Endodermal cell (in vitro differentiated cells): ENCODE measurements at regions not wholly inside any gene's neighbourhood (a gene's known extent, or its start where the extent isn't known, plus 50 kb on each side); places are given as distances from the start of the nearest gene placed in this dataset.

Experiments used
- DNase-seq: peaks from one replicate; pipeline ENCODE4 v3.0.0-alpha.2; 2017
- H3K27ac ChIP-seq: 2 replicates; pipeline ENCODE4 v1.5.1; 2013; ENCODE audit warnings: mild to moderate bottlenecking, low read depth, low read length, moderate library complexity
- H3K27me3 ChIP-seq: 2 replicates; pipeline ENCODE4 v1.6.1; 2013; ENCODE audit warnings: mild to moderate bottlenecking, low read length, moderate library complexity; ENCODE audit not compliant: insufficient read depth, control insufficient read depth, poor library complexity, severe bottlenecking
- H3K36me3 ChIP-seq: 2 replicates; pipeline ENCODE4 v1.7.0; 2013; ENCODE audit warnings: mild to moderate bottlenecking, low read length, moderate library complexity; ENCODE audit not compliant: control insufficient read depth, insufficient read depth
- H3K4me1 ChIP-seq: one replicate; pipeline ENCODE4 v1.7.0; 2013; ENCODE audit warnings: low read length; ENCODE audit not compliant: control insufficient read depth, insufficient read depth
- H3K4me3 ChIP-seq: 2 replicates; pipeline ENCODE4 v1.5.1; 2013; ENCODE audit warnings: mild to moderate bottlenecking, low read length, moderate library complexity
- H3K9ac ChIP-seq: 2 replicates; pipeline ENCODE4 v1.6.1; 2013; ENCODE audit warnings: mild to moderate bottlenecking, low read length, moderate library complexity; ENCODE audit not compliant: poor library complexity, severe bottlenecking; ENCODE audit errors: extremely low read depth
- H3K9me3 ChIP-seq: 2 replicates; pipeline ENCODE4 v1.6.1; 2013; ENCODE audit warnings: mild to moderate bottlenecking, low read length, moderate library complexity; ENCODE audit not compliant: control insufficient read depth
- H3K27ac Mint-ChIP-seq: 2 replicates; pipeline ENCODE4 v1.8.0; 2020; ENCODE audit warnings: mixed read lengths
- H3K27me3 Mint-ChIP-seq: 2 replicates; pipeline ENCODE4 v1.8.0; 2021; ENCODE audit warnings: mild to moderate bottlenecking, mixed read lengths; ENCODE audit not compliant: insufficient read depth
- H3K36me3 Mint-ChIP-seq: 2 replicates; pipeline ENCODE4 v1.8.0; 2020; ENCODE audit warnings: low read depth, mixed read lengths
- H3K4me1 Mint-ChIP-seq: 2 replicates; pipeline ENCODE4 v1.8.0; 2020; ENCODE audit warnings: mixed read lengths
- H3K4me3 Mint-ChIP-seq: 2 replicates; pipeline ENCODE4 v1.8.0; 2020; ENCODE audit warnings: mild to moderate bottlenecking, moderate library complexity, mixed read lengths
- H3K9me3 Mint-ChIP-seq: 2 replicates; pipeline ENCODE4 v1.8.0; 2020; ENCODE audit warnings: mild to moderate bottlenecking, mixed read lengths
- CTCF ChIP-seq: fragments of 200-600 bp; sonication (generic); conservative IDR thresholded peaks from 2 replicates; pipeline ENCODE4 v1.5.0; 2021; ENCODE audit warnings: antibody characterized with exemption, mild to moderate bottlenecking
- WGBS, 2 experiments: methylation state at CpG; one replicate each; pipeline versions ENCODE4 v1.1.5 to v1.1.7; 2013; ENCODE audit warnings: missing lambda C conversion rate in 2 of 2, mixed read lengths in 1 of 2; ENCODE audit not compliant: insufficient coverage in 1 of 2, insufficient read length in 1 of 2; 5-methylcytosine and 5-hydroxymethylcytosine counted together

GRCh38 chrX:81054904-81055303, 146.8 kb downstream of the HMGN5 start:
- no peaks in the 10 kb centered on the region for H3K36me3 Mint-ChIP-seq
- H3K27ac Mint-ChIP-seq = no peak overlapping the region
- H3K36me3 ChIP-seq = no peaks in the 10 kb centered on the region
- no peaks in the 10 kb centered on the region for H3K4me1 ChIP-seq
- H3K9ac ChIP-seq = no peak overlapping the region
- no peaks in the 10 kb centered on the region for H3K4me1 Mint-ChIP-seq
- no peak overlapping the region for H3K4me3 ChIP-seq
- TF ChIP-seq CTCF = no peak
- peaks cover 71% of the 10 kb centered on the region for H3K9me3 Mint-ChIP-seq
- H3K27me3 ChIP-seq = no peaks in the 10 kb centered on the region
- H3K27me3 Mint-ChIP-seq = no peaks in the 10 kb centered on the region
- no peak overlapping the region for H3K4me3 Mint-ChIP-seq
- DNase-seq = no peak
- 90% methylated on average over 3 of the region's 3 CpGs; no CpG with 5 or more reads in 1 of the 2 experiments for WGBS, 2 experiments
- no peak overlapping the region for H3K27ac ChIP-seq
- no peaks in the 10 kb centered on the region for H3K9me3 ChIP-seq

GRCh38 chrX:81021478-81021877, 180.2 kb downstream of the HMGN5 start:
- no peak for TF ChIP-seq CTCF
- WGBS, 2 experiments = 83 to 87% methylated on average over 1 of the region's 1 CpG
- no peak for DNase-seq
- no peaks in the 10 kb centered on the region for H3K27me3 ChIP-seq
- no peak overlapping the region for H3K4me3 ChIP-seq
- H3K36me3 ChIP-seq = no peaks in the 10 kb centered on the region
- H3K27me3 Mint-ChIP-seq = no peaks in the 10 kb centered on the region
- H3K9me3 ChIP-seq = peaks cover 19% of the 10 kb centered on the region
- no peak overlapping the region for H3K9ac ChIP-seq
- H3K36me3 Mint-ChIP-seq = no peaks in the 10 kb centered on the region
- peaks cover 81% of the 10 kb centered on the region for H3K9me3 Mint-ChIP-seq
- H3K27ac ChIP-seq = no peak overlapping the region
- no peak overlapping the region for H3K27ac Mint-ChIP-seq
- no peaks in the 10 kb centered on the region for H3K4me1 ChIP-seq
- no peak overlapping the region for H3K4me3 Mint-ChIP-seq
- H3K4me1 Mint-ChIP-seq = no peaks in the 10 kb centered on the region

DNA sequence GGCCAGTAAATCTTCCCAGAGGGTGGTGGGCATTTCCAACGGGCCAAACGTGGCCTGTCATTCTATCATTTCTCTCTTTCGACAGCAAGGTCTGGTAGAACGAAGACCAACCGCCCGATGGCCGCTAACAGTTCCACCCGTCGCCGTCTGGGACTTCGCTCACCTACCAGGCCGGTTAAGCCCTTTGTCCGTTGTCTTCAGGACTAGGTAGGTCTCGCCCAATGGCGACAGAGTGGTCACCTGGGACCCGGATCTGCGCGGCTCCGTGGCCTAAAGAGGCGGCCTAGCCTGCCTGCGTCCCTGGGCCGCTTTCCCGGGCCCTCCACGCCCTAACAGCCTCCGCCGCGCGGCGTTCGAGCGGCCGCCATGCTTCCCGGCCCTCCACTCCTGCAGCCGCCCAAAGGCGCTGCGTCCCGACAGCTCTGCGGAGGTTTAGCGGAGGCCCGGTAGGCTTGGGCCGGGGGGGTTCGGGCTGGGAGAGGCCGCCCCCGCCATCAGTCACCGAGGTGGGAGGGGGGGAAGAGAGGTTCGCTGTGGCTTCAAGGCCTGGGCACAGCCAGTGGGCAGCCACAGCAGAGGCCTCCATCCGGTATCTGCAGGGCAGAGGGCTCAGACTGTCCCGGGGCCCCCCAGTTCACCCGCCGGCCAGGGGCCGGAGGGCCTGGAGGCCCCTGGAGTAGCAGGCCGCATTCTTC, 194.0 kb upstream of the BRWD3 start:
- Histone ChIP-seq H3K4me1 (no peaks in the 10 kb centered on the region), H3K36me3 (no peaks in the 10 kb centered on the region), H3K27me3 (no peaks in the 10 kb centered on the region), H3K9ac (no peak overlapping the region), H3K9me3 (no peaks in the 10 kb centered on the region), H3K4me3 (no peak overlapping the region), H3K27ac (no peak overlapping the region)
- Mint-ChIP-seq H3K4me3 (no peak overlapping the region), H3K27ac (no peak overlapping the region), H3K4me1 (no peaks in the 10 kb centered on the region), H3K27me3 (no peaks in the 10 kb centered on the region), H3K9me3 (peaks cover 88% of the 10 kb centered on the region), H3K36me3 (no peaks in the 10 kb centered on the region)
- 93% methylated on average over 50 of the region's 52 CpGs; no CpG with 5 or more reads in 1 of the 2 experiments for WGBS, 2 experiments
- no peak for TF ChIP-seq CTCF
- no peak for DNase-seq
